Activated gamma-delta T cell treated with Interleukin-2 at 50 U/mL for 16 hours (primary cell): ENCODE measurements at regions not wholly inside any gene's neighbourhood (a gene's known extent, or its start where the extent isn't known, plus 50 kb on each side); places are given as distances from the start of the nearest gene placed in this dataset.

Experiments
- DNase-seq: peaks from one replicate; pipeline ENCODE4 v3.0.0-alpha.2; 2020

- DNase-seq, result no peak
These were observed 357.8 kb downstream of the AJAP1 start for GRCh38 chr1:5012249-5012648.

GRCh38 chr1:5010656-5011055, 356.2 kb downstream of the AJAP1 start:
- DNase-seq, result no peak

- DNase-seq, result no peak
These were observed 355.8 kb downstream of the AJAP1 start for GRCh38 chr1:5010236-5010635.

- no peak for DNase-seq
These were observed 355.1 kb downstream of the AJAP1 start for GRCh38 chr1:5009376-5010065.

GRCh38 chr1:5005171-5005570, 350.8 kb downstream of the AJAP1 start:
- DNase-seq, result no peak

- DNase-seq, result no peak
These were observed 348.3 kb downstream of the AJAP1 start for GRCh38 chr1:5002676-5003075.

GRCh38 chr1:5001466-5001865, 347.1 kb downstream of the AJAP1 start:
- no peak for DNase-seq

- no peak for DNase-seq
These were observed 331.9 kb downstream of the AJAP1 start for GRCh38 chr1:4986306-4986705.

- no peak for DNase-seq
These were observed 330.4 kb downstream of the AJAP1 start for GRCh38 chr1:4984841-4985240.

GRCh38 chr1:4980211-4980610, 325.8 kb downstream of the AJAP1 start:
- no peak for DNase-seq

GRCh38 chr1:4978660-4979390, 324.4 kb downstream of the AJAP1 start:
- DNase-seq, result no peak

- DNase-seq, result no peak
These were observed 323.3 kb downstream of the AJAP1 start for GRCh38 chr1:4977701-4978100.

GRCh38 chr1:4976859-4977440, 322.5 kb downstream of the AJAP1 start:
- DNase-seq, result no peak

GRCh38 chr1:4975856-4976255, 321.4 kb downstream of the AJAP1 start:
- no peak for DNase-seq

GRCh38 chr1:4974981-4975685, 320.7 kb downstream of the AJAP1 start:
- DNase-seq, result no peak

- no peak for DNase-seq
These were observed 318.9 kb downstream of the AJAP1 start for GRCh38 chr1:4973341-4973740.

- DNase-seq, result no peak
These were observed 318.4 kb downstream of the AJAP1 start for GRCh38 chr1:4972761-4973320.

GRCh38 chr1:4971666-4972065, 317.3 kb downstream of the AJAP1 start:
- no peak for DNase-seq

- no peak for DNase-seq
These were observed 316.1 kb downstream of the AJAP1 start for GRCh38 chr1:4970532-4970931.

- no peak for DNase-seq
These were observed 315.2 kb downstream of the AJAP1 start for GRCh38 chr1:4969556-4970129.

- DNase-seq, result no peak
These were observed 311.1 kb downstream of the AJAP1 start for GRCh38 chr1:4965346-4966075.
